Left cardiac atrium (tissue), 4 donors: ENCODE measurements at regions not wholly inside any gene's neighbourhood (a gene's known extent, or its start where the extent isn't known, plus 50 kb on each side); places are given as distances from the start of the nearest gene placed in this dataset.
A peak's percentile ranks its signal among the peaks of the same experiment; 100 is the strongest.

Experiments used
- ATAC-seq, 2 donors: fragments of 200-7000 bp; cut with Tn5 transposase; one replicate each; pipeline ENCODE4 v1.9.1; 2020; ENCODE audit warnings: mild to moderate bottlenecking in 2 of 2, moderate library complexity in 2 of 2
- DNase-seq: peaks from one replicate; pipeline ENCODE4 v3.0.0-alpha.2; 2020
- intact Hi-C, 2 donors: fragments of 100-400 bp; cut with DNase I; formaldehyde crosslinking; loops; one replicate each; pipeline versions ENCODE4 v1.14.1 to v1.15.1; 2022 to 2023
- donor health status: DM: no; HTN: yes; CAD: no.
- donor health status: DM: no; HTN: yes; CAD: no; lungs with severe emphysema.
- donor health status: DM: yes; HTN: yes; CAD: no.
- donor health status: Dilated cardiomyopathy.

DNA sequence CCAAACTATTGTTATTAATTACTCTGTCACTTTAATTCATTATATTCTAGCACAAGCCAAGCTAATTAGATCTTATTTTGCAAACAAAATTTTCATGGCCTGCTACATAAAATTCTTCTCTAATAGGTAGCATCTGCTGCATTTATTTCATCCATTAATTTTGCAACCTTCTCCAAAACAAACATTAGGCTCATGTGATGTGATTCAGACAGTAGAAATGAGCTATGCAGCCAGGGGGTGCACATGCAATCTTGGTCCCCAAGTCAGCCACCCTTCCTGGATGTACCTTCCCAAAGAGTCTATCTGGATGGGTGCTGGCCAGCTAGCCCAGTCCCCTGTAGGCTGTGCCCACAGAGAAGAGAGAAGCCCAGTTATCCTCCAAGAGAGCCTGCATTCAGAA is 242.1 kb upstream of the OSR1 start:
- intact Hi-C loops, result no loop called here
- DNase-seq (no peak), ATAC-seq (no peak)

DNA sequence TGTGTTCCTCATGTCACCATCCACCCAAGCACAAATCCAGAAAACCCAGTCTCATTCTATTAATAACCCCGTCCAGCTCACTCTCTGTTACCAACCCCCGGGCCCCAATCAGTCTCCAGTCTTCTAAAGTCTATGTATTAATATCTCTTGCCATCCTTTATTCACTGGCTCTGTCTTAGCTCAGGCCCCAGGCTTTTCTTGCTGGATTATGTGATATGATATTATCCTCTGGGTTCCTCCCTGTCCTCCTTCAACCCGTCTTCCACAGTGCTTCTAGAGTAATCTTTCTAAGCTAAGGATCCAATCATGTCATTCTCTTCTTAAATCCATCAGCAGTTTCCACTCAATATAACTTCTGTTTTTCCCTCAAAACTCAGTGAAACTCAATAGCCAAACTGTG is 240.5 kb upstream of the OSR1 start:
- intact Hi-C loops, result no loop called here
- ATAC-seq (no peak), DNase-seq (no peak)

DNA sequence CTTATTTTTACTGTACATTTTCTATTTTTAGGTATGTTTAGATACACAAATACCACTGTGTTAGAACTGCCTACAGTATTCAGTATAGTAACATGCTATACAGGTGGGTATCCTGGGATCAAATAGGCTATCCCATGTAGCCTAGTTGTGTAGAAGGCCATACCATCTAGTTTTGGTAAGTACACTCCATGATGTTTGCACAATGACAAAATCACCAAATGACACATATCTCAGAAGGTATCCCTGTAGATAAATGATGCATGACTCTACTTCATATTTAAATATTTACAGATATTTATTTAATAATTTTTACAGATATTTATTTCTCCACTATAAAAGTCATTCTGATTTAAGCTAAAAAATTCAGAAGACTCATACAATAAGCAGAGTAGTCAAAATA is 233.8 kb upstream of the OSR1 start:
- intact Hi-C loops, result no loop called here
- ATAC-seq, result no peak
- DNase-seq, result no peak

DNA sequence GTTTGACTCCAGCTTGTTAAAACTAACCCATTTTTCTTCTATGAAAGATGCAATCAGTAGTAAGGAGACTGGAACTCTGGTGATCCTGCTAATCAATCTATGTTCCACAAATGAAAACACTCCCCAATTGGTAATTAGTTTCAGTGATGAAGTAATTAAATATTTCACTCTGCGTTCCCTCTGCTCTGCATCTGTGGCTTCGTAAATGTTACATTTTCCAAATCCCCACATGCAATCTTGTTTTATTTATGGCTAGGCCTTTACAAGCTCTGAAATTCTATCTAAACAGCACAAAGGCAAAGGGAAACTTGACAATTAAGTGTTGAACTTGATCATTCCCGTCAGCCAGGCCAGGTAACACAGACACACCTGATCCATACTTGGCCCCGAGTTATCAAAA is 231.4 kb upstream of the OSR1 start:
- no peak for ATAC-seq
- intact Hi-C loops, result no loop called here

DNA sequence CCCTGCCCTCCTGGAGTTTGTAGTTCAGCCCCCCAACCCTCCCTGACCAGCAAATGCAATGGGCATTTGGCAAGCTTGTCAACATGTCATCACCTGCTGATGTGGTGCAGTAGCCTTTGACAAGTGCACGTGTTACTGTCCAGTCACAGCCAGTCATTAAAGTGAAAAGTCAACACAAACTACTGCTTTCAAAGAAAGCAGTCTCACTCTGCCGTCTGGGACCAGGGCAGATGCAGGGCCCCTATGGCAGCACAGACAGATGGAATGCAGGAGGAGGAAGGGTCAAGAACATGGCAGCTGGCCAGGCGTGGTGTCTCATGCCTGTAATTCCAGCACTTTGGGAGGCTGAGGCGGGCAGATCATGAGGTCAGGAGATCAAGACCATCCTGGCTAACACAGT is 222.4 kb upstream of the OSR1 start:
- intact Hi-C loops, result no loop called here
- ATAC-seq (peak; percentile 63 to 89), DNase-seq (peak; percentile 25)

More for the DNA sequence above, 231.4 kb upstream of the OSR1 start:
- DNase-seq, result no peak

DNA sequence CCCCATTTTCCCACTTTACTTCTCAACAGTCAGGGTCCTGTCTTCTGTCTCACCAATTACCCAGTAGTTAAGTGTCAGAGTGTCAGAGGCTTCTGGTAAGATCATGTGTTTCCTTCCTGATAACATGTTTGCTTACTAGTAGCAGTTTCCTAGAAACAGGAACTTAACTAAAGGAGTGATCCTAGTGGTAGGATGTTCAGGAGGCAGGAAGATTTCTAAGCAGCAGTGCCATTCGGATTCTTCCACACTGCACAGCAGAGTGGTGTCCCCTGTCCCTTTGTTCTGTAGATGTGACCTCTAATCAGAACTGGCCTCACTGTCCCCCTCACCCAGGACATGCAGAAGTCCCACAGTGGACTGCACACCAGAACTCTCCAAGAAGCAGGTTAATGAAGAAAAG is 221.8 kb upstream of the OSR1 start:
- peak; percentile 43 to 53 for ATAC-seq
- no peak for DNase-seq
- intact Hi-C loops, result no loop called here

DNA sequence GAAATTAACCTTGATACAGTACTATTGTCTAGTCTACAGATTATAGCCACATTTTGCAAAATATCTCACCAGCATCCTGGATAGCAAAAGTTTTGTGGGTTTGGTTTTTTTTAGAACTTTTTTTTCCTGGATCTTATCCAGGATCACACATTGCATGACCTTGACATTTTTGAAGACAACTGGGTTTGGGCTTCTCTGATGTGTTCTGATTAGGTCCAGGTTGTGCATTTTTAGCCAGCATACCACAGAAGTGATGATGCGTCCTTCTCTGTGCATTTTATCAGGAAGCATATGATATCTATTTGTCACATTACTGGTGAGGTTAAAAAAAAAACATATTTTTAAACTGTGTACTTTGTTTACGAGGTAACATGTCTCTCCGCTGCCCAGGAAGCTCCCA is 221.0 kb upstream of the OSR1 start:
- DNase-seq, result no peak
- intact Hi-C loops, result no loop called here
- no peak for ATAC-seq

DNA sequence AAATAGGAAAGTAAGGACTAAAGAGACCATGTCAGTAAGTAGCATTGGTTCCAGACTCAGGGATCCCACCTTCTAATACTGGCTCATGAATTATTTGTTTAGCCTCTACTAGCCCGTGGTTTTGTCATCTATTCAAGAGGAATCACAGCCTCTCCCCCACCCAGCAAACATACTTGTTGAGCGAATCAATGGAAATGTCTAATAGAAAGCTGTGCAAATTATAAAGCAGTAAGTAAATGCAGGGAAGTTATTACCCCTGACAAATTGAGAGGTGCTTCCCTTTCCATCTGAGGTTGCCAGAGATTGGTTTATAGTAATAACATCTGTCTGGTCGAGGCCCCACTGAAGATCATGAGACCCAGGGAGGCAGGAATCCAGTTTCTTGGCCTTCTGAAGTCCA is 219.3 kb upstream of the OSR1 start:
- intact Hi-C loops, result no loop called here
- no peak for DNase-seq
- no peak for ATAC-seq

DNA sequence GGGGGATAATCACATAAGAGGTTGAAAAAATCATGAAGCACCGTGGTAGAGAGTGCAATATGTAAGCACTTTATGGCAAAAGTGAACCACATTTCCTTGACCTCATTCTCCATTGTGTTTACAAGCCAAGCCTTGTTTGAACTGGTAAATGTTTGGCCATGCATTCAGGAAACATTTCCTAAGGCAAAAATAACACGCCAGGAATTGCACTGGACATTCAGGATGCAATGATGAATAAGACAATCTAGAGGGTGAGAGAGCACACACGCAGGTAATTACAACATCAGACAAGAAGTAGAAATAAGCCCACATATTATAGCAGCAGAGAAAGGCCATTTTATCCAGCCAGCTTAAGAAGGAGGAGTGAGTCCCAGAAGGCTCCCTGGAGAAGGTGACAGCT is 218.0 kb upstream of the OSR1 start:
- DNase-seq (no peak), ATAC-seq (no peak)
- intact Hi-C loops, result no loop called here

DNA sequence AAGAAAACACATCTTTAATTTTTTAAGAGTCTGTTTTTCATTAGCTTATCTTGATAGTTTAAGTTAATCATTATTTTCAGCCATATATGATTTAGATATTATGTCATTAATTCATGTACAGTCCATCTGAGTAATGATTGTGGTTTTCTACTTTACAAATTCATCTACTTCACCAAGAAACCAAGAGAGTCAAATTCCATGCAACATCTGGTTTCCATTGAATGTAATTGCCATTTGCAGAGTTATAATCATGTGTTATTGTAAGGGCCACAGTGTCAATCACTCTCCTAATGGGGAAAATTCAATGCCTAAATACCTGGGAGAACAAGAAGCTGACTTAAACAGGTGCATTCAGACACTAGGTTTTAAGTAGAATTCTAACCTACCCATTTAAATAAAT is 217.2 kb upstream of the OSR1 start:
- ATAC-seq, result no peak
- DNase-seq, result no peak
- intact Hi-C loops, result no loop called here

DNA sequence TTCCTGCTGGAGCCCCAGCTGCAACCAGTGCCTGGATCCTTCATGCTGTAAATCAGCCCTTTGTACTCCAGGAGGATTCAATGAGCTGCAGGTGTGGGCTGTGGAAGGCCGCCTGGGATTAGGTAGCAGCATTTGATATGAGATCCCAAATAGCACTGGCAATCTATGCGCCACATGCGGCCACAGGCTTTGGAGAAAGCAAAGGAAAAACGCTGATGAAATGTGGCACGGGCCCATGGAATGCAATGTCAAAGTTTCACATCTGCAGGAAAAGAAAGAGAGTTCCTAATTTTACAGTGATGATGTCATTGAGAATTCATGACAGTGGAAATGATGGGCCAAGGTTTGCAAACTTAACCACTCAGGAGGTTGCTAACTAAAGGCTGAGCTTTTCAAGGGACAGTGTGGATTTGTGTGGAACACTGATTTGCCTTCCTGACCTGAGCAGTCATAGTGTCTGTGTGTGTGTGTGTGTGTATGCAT is 216.4 kb upstream of the OSR1 start:
- intact Hi-C loops, result no loop called here
- ATAC-seq (peak; percentile 58 to 63), DNase-seq (peak; percentile 63)

DNA sequence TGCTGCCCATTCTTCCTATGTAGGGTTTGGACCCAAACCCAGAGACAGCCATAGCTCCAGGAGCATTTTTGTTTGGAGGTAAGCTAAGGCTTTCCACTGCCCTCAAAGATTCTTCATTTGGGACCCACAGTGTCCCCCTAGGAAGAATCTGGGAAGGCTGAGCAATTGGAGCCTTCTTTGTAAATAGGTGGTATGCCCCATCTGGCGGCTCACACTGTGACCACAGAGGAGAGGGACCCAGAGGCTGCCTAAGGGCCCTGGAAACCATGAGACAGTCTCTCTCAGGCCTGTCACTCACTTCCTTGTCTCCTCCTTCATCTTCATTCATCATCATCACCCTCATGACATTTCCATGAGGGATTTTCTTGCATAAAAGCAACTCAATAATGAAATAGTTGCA is 215.4 kb upstream of the OSR1 start:
- intact Hi-C loops, result no loop called here
- DNase-seq (no peak), ATAC-seq (no peak)

DNA sequence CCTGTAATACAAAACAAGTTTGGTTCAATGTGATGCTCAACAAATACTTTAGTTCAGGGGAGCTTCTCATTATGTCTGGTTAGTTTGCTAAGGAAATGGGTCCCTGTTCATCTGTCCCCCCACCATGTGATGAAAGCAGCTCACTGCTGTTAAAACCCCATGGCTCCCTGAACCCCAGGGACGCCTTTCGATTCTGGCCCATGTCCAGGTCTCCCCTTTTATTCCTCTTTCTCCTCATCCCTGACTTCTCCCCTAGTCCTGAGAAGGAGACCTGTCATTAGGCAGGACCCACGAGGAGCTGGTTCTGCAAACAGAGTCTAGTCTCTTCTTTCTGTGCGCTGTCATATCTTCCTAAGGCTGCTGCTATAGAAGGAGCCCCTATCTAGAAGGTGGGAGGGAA is 213.3 kb upstream of the OSR1 start:
- ATAC-seq (no peak), DNase-seq (no peak)
- intact Hi-C loops, result no loop called here

DNA sequence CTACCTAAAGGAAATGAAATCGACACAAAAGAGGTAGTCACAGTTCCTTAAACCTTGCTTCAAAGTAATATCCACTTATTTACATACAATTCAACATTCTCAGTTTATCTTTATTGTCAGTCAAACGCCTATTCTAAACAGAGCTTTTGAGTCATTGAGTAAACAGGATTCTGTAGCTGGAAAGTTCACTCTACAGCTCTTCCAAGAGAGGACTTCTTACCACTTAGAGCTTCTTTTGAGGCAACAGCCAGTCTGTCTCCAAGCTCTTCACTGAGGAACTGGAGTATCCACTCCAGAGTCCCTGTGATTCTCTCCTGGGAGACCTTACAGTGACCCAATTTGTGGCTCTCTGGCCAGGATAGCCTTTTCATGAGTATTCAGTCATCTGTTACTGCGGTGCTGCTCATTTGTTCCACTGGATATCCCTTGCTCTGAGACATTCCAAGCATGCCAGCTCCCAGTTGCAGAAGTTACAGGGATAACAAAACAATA is 210.9 kb upstream of the OSR1 start:
- no peak for DNase-seq
- intact Hi-C loops, result no loop called here
- ATAC-seq, result no peak

DNA sequence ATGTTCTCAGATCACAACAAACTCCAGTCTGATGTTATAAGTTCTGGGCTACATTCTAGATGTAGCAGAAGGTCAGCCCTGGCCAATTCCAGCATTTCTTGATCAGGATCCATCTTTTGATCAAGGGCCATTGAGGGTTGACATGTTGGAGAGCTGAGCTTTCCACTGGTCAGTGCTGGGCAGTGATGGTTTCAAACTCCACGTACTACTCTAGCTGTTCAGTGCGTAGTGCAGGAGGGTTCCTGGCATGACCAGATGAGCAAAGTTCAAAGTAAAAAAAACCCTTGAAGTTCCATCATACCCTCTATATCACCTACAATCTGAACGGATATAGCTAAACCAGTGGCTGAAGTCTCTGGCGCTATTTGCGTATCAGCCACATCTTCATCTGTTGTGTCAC is 210.4 kb upstream of the OSR1 start:
- no peak for ATAC-seq
- intact Hi-C loops, result no loop called here
- DNase-seq, result no peak

DNA sequence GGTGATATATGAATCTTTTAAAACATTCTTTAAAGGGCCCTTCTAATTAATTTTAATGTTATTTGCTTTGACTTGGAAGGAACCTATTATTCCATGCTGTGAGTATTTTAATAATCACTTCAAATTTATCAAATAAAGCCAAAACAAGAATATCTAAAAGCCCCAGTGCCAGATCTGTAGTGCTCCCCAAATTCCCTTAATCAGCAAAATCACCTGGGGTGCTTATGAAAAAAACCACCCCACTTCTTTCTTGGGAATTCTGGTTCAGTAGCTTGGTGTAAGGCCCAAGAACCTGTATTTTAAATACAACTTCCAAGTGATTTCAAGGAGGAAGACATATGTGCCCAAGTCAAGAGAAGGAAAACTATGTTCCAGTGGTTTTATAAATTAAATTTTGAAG is 202.4 kb upstream of the OSR1 start:
- DNase-seq, result no peak
- no peak for ATAC-seq
- intact Hi-C loops, result no loop called here

DNA sequence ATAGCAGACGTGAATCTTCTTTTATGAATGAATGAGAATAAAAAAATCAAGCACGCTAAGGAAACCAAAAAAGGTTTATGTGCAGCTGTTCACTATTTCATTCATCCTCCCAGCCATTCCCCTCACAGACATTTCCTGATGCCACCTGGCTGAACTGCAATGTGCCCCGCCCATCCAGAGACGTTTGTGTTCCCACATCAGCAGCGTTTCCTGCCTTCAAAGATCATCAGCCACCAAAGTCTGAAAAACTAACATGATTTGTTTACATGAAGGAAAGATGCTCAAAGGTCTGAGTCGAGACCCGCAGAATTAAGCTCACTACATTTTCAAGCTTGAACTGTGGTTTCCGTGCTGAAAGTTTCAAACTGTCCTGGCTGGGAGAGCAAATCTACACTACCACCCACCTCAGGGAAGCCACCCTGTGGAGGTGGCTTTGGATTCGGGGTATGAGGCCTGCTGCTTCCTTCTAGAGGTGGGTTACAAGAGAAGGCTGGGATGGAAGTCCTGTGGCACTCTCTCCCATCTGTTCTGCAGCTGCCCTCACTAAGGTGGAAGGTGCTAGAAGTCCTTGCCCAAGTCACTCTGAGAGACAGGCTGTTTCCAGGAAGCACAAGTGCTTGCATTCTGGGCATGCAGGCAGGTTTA is 201.3 kb upstream of the OSR1 start:
- DNase-seq, result no peak
- no peak for ATAC-seq
- intact Hi-C loops, result no loop called here

DNA sequence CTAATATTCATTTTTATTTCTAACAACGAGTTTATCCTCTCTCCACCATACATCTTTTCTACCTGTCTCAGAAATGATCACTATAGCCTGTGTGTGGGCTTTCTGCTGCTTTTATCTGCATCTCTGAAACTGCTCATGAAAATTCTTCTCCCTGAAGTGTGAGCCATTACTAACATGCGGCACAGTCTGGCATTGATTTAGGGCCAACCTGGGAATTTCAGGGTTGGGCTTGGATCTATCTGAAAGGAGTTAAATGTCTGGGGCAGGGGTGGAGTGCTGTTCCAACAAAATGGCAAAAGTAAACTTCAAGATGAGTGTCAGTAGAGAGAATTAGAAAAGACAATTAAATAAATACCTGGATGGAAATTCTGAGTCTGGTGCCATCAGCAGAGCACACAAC is 198.2 kb upstream of the OSR1 start:
- intact Hi-C loops, result no loop called here

DNA sequence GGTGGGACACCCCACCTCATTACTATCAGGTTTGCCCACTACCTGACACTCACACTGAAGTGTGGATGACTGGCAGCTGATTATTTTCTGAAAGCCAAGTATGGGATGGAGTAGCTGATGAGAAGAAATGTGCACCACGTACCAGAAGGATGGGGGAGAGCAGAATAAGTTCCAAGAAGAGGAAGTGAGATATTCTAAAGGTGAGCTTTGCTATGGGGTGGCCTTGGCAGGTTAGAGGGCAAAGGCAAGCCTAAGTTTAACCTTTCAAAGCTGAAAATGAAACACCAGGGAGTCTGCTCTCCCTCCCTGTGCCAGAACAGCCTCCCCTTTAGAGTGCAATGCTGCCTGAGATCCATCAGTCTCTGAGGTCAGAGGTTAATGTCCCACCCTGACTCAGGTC is 196.1 kb upstream of the OSR1 start:
- DNase-seq (no peak), ATAC-seq (no peak)
- intact Hi-C loops, result no loop called here

More for the DNA sequence above, 198.2 kb upstream of the OSR1 start:
- no peak for ATAC-seq
- no peak for DNase-seq

DNA sequence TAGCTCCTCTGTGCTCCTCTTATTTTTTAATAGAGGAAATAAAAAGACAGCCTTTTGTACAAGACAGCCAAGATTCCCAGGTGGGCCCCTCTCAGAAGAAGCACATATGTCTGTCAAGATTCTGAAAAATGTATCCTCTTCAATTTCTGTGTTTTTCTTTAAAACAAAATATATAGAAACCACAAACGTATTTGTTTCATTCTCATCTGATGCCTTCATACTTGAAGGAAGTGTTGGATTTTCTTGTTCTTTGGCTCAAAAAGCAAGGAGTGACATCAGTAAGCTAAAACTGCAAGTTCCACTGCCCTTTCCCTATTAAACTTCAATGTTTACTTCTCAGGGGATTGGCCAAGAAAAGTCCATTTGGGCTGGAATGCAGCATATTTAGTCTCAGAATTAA is 193.8 kb upstream of the OSR1 start:
- ATAC-seq, result no peak
- DNase-seq, result no peak
- intact Hi-C loops, result no loop called here

DNA sequence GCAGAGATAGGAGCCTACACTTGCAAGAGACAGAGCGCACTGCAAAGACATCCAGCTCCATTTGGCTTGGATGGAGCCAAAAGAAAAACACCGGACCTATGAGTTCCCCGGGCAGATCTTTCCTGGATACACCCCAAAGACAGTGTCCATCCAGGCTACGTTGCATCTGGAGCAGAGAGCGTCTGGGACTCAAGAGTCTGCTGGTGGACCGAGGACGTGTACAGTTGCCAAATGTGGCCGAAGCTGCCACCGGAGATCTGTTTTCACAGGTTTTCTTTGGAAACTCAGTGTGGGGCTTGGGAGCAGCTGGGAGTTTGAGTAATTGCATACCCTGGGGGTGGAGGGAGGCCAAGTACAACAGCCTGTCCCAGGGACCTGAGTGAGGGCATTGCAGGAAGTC is 192.3 kb upstream of the OSR1 start:
- DNase-seq (no peak), ATAC-seq (no peak)
- intact Hi-C loops, result no loop called here

DNA sequence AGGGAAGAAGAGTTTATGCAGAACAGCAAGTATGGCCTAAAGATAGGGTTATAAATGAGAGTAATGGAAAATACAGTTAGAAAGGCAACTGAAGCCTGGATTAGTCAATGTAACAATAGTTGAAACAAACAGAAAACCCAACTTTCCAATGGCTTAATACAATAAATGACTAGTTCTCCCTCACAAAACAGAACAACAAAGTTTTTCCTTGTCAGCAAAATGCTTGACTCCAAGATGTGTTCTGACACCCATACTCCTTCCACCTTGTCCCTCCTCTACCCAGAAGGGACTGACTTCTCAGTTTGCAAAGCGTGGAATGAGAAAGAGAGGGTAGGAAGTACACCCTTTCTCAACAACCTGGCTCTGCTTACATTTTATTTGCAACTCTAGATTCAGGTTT is 191.4 kb upstream of the OSR1 start:
- intact Hi-C loops, result no loop called here
- ATAC-seq (no peak), DNase-seq (no peak)
